IMR-90 (cell line): ENCODE measurements at regions not wholly inside any gene's neighbourhood (a gene's known extent, or its start where the extent isn't known, plus 50 kb on each side); places are given as distances from the start of the nearest gene placed in this dataset.

Experiments used
- ATAC-seq: fragments of 200-7000 bp; cut with Tn5 transposase; 2 replicates; pipeline ENCODE4 v1.9.1; 2020; ENCODE audit warnings: low read depth, mild to moderate bottlenecking, moderate library complexity
- BruUV-seq: library from RNA; stranded (reverse); fragments of 400-500 nt; replicated peaks from 2 replicates; lab custom pipeline; 2021; lab: Mats Ljungman, UMichigan
- CTCF ChIA-PET: fragments of 300-600 bp; formaldehyde crosslinking; extraction: SDS; loops from one replicate; lab custom pipeline; 2021; ENCODE audit warnings: antibody characterized with exemption; lab: Yijun Ruan, JAX
- POLR2A ChIA-PET: fragments of 300-600 bp; sonication (Branson Sonifier 250); formaldehyde crosslinking; loops from one replicate; lab custom pipeline; 2022; ENCODE audit warnings: antibody characterized with exemption; ENCODE audit not compliant: unreplicated experiment; lab: Charles Lee
- DNase-seq: peaks from one replicate; pipeline ENCODE4 v3.0.0; 2013
- H2AFZ ChIP-seq: replicated peaks from 2 replicates; pipeline ENCODE3; 2013; ENCODE audit warnings: low read length, mild to moderate bottlenecking; ENCODE audit not compliant: poor library complexity
- H2AK5ac ChIP-seq: 2 replicates; pipeline ENCODE4 v1.6.1; 2013; ENCODE audit warnings: low read depth, low read length, inconsistent platforms
- H2AK9ac ChIP-seq: replicated peaks from 2 replicates; pipeline ENCODE3; 2013; ENCODE audit warnings: mild to moderate bottlenecking, low read depth, low read length, moderate library complexity; ENCODE audit not compliant: poor library complexity
- H2BK120ac ChIP-seq: 2 replicates; pipeline ENCODE4 v1.6.1; 2013; ENCODE audit warnings: low read depth, low read length, inconsistent platforms
- H2BK15ac ChIP-seq: 3 replicates; pipeline ENCODE4 v1.6.1; 2013; ENCODE audit warnings: low read depth, low read length, inconsistent platforms
- H2BK20ac ChIP-seq: 2 replicates; pipeline ENCODE4 v1.6.1; 2013; ENCODE audit warnings: low read depth, mild to moderate bottlenecking, inconsistent platforms, low read length, moderate library complexity
- H2BK5ac ChIP-seq: 2 replicates; pipeline ENCODE4 v1.6.1; 2013; ENCODE audit warnings: mild to moderate bottlenecking, low read depth, low read length, inconsistent platforms; ENCODE audit not compliant: poor library complexity, severe bottlenecking
- H3K14ac ChIP-seq: replicated peaks from 2 replicates; pipeline ENCODE4 v1.6.1; 2013; ENCODE audit warnings: low read depth, low read length, inconsistent platforms
- H3K18ac ChIP-seq: 2 replicates; pipeline ENCODE4 v1.6.1; 2013; ENCODE audit warnings: low read depth, low read length, control low read depth
- H3K23ac ChIP-seq: 2 replicates; pipeline ENCODE4 v1.6.1; 2013; ENCODE audit warnings: low read depth, low read length, inconsistent platforms
- H3K27ac ChIP-seq: 2 replicates; pipeline ENCODE4 v1.5.1; 2013; ENCODE audit warnings: mild to moderate bottlenecking, control low read depth, low read length; ENCODE audit not compliant: insufficient read depth
- H3K27me3 ChIP-seq: 2 replicates; pipeline ENCODE4 v1.6.1; 2013; ENCODE audit warnings: low read length; ENCODE audit not compliant: control insufficient read depth, insufficient read depth
- H3K36me3 ChIP-seq: 2 replicates; pipeline ENCODE4 v1.6.1; 2013; ENCODE audit warnings: low read length, mixed read lengths; ENCODE audit not compliant: control insufficient read depth, insufficient read depth
- H3K4ac ChIP-seq: 2 replicates; pipeline ENCODE4 v1.6.1; 2013; ENCODE audit warnings: low read depth, low read length, inconsistent platforms
- H3K4me1 ChIP-seq: 2 replicates; pipeline ENCODE4 v1.6.1; 2013; ENCODE audit warnings: low read length, mixed read lengths; ENCODE audit not compliant: control insufficient read depth, insufficient read depth
- H3K4me2 ChIP-seq: 2 replicates; pipeline ENCODE4 v1.6.1; 2013; ENCODE audit warnings: low read depth, mild to moderate bottlenecking, control low read depth, low read length, moderate library complexity
- H3K4me3 ChIP-seq: 2 replicates; pipeline ENCODE4 v1.5.1; 2013; ENCODE audit warnings: low read depth, mild to moderate bottlenecking, control low read depth, low read length, moderate library complexity; ENCODE audit not compliant: insufficient read depth
- H3K56ac ChIP-seq: 2 replicates; pipeline ENCODE4 v1.6.1; 2013; ENCODE audit warnings: low read length, inconsistent platforms; ENCODE audit not compliant: insufficient read depth; ENCODE audit errors: extremely low read depth
- H3K79me1 ChIP-seq, 2 experiments: 2 replicates each; pipeline ENCODE4 v1.6.1; 2013; ENCODE audit warnings: low read length in 2 of 2, inconsistent platforms in 1 of 2, low read depth in 1 of 2
- H3K9ac ChIP-seq: 2 replicates; pipeline ENCODE4 v1.6.1; 2013; ENCODE audit warnings: low read depth, low read length, control low read depth
- H3K9me1 ChIP-seq: 2 replicates; pipeline ENCODE4 v1.6.1; 2013; ENCODE audit warnings: low read length, inconsistent platforms; ENCODE audit not compliant: insufficient read depth
- H3K9me3 ChIP-seq: 2 replicates; pipeline ENCODE4 v1.6.1; 2013; ENCODE audit warnings: low read length; ENCODE audit not compliant: control insufficient read depth, insufficient read depth
- H4K20me1 ChIP-seq: 2 replicates; pipeline ENCODE4 v1.6.1; 2013; ENCODE audit warnings: low read length, inconsistent platforms; ENCODE audit not compliant: insufficient read depth
- H4K5ac ChIP-seq: 2 replicates; pipeline ENCODE4 v1.6.1; 2013; ENCODE audit warnings: mild to moderate bottlenecking, low read depth, low read length, control low read depth
- H4K8ac ChIP-seq, 2 experiments: 2 replicates each; pipeline ENCODE4 v1.6.1; 2013; ENCODE audit warnings: low read depth in 2 of 2, low read length in 2 of 2, control low read depth in 1 of 2, inconsistent platforms in 1 of 2
- H4K91ac ChIP-seq: 2 replicates; pipeline ENCODE4 v1.6.1; 2013; ENCODE audit warnings: low read depth, low read length, inconsistent platforms; ENCODE audit not compliant: insufficient read depth
- NFE2L2 ChIP-seq: fragments of 150-350 bp; IDR thresholded peaks from 2 replicates; pipeline ENCODE4 v1.6.1; 2016; ENCODE audit warnings: low read depth, mild to moderate bottlenecking, low read length
- USF2 ChIP-seq: fragments of 150-350 bp; IDR thresholded peaks from 2 replicates; pipeline ENCODE4 v1.6.1; 2017; ENCODE audit warnings: mild to moderate bottlenecking, antibody characterized with exemption, low read length, low read depth
- WGBS, 2 experiments: methylation state at CpG; one replicate each; pipeline versions ENCODE4 v1.1.5 to v1.1.7; 2013; ENCODE audit warnings: missing lambda C conversion rate in 2 of 2; ENCODE audit not compliant: insufficient read length in 1 of 2; ENCODE audit errors: extremely low coverage in 2 of 2; 5-methylcytosine and 5-hydroxymethylcytosine counted together
- dilution Hi-C: fragments of 300-500 bp; cut with HindIII; formaldehyde crosslinking; loops from one replicate; pipeline ENCODE4 v1.14.3; 2018; ENCODE audit warnings: low sequenced_read_pairs; ENCODE audit not compliant: unreplicated experiment
- in situ Hi-C: fragments of 300-500 bp; cut with MboI; formaldehyde crosslinking; loops from 3 replicates; pipeline ENCODE4 v1.14.3; 2019; ENCODE audit warnings: low sequenced_read_pairs, inconsistent platforms, mixed read lengths
- intact Hi-C: fragments of 100-400 bp; cut with micrococcal nuclease; formaldehyde crosslinking; loops from 2 replicates; pipeline ENCODE4 v1.10.0; 2022

GRCh38 chr5:61967681-61968080 is 338.3 kb upstream of the KIF2A start:
- ChIA-PET POLR2A (no interaction called here), CTCF (interaction anchor here (0.7 kb wide), 1 partner anchor 86 kb away, joined by 6 read pairs; no protein-coding TSS in a partner anchor)
- DNase-seq (no peak), ATAC-seq (no peak)
- no peak overlapping the region for H3K27ac ChIP-seq
- no peaks in the 10 kb centered on the region; the same call in 1 of the 2 replicates for H3K9me1 ChIP-seq
- dilution Hi-C loops (no loop called here), intact Hi-C loops (no loop called here), in situ Hi-C loops (no loop called here)
- H3K18ac ChIP-seq, result no peak overlapping the region
- no peak overlapping the region for H2BK20ac ChIP-seq
- no peak overlapping the region for H2BK15ac ChIP-seq
- no peak overlapping the region for H4K5ac ChIP-seq
- BruUV-seq, result no TSS peak
- no peaks in the 10 kb centered on the region for H3K27me3 ChIP-seq
- H3K56ac ChIP-seq, result no peak overlapping the region
- no peaks in the 10 kb centered on the region for H3K36me3 ChIP-seq
- TF ChIP-seq USF2 (no peak), NFE2L2 (no peak)
- no peak overlapping the region for H3K4me3 ChIP-seq
- no peak overlapping the region for H2BK120ac ChIP-seq
- H3K4me2 ChIP-seq, result no peak overlapping the region
- no peak overlapping the region for H2AK5ac ChIP-seq
- H3K14ac ChIP-seq, result no peak overlapping the region
- H3K9ac ChIP-seq, result no peak overlapping the region
- no CpG with 5 or more reads among the region's 3 CpGs for WGBS, 2 experiments
- H4K91ac ChIP-seq, result no peak overlapping the region
- no peak overlapping the region for H3K23ac ChIP-seq
- H3K4me1 ChIP-seq, result no peaks in the 10 kb centered on the region
- no peak overlapping the region for H4K8ac ChIP-seq
- H3K4ac ChIP-seq, result no peak overlapping the region
- no peak overlapping the region for H2BK5ac ChIP-seq
- H3K9me3 ChIP-seq, result no peaks in the 10 kb centered on the region
- no peaks in the 10 kb centered on the region for H4K20me1 ChIP-seq
- H2AFZ ChIP-seq, result no peak overlapping the region
- H3K79me1 ChIP-seq, result no peaks in the 10 kb centered on the region
- no peak overlapping the region for H2AK9ac ChIP-seq
